Skin epidermis (tissue), 12 donors: ENCODE measurements at regions not wholly inside any gene's neighbourhood (a gene's known extent, or its start where the extent isn't known, plus 50 kb on each side); places are given as distances from the start of the nearest gene placed in this dataset.
A peak's percentile ranks its signal among the peaks of the same experiment; 100 is the strongest.
"Not testable (repeated sequence)": the region's sequence is repeated elsewhere in the genome, so short reads cannot be mapped to it uniquely, and the experiment has no call there.

ENCODE experiments used
- H3K27ac ChIP-seq, 21 experiments: fragments of 200-600 bp; sonication (generic) in 11 of 21; one replicate each; pipeline ENCODE4 v1.5.0; 2020; ENCODE audit warnings: mild to moderate bottlenecking in 3 of 21, inconsistent platforms in 2 of 21, moderate library complexity in 2 of 21
- H3K4me3 ChIP-seq, 7 experiments: fragments of 200-600 bp; sonication (generic) in 2 of 7; one replicate each; pipeline ENCODE4 v1.5.0; 2020; ENCODE audit warnings: inconsistent platforms in 2 of 7, mild to moderate bottlenecking in 2 of 7, moderate library complexity in 1 of 7

DNA sequence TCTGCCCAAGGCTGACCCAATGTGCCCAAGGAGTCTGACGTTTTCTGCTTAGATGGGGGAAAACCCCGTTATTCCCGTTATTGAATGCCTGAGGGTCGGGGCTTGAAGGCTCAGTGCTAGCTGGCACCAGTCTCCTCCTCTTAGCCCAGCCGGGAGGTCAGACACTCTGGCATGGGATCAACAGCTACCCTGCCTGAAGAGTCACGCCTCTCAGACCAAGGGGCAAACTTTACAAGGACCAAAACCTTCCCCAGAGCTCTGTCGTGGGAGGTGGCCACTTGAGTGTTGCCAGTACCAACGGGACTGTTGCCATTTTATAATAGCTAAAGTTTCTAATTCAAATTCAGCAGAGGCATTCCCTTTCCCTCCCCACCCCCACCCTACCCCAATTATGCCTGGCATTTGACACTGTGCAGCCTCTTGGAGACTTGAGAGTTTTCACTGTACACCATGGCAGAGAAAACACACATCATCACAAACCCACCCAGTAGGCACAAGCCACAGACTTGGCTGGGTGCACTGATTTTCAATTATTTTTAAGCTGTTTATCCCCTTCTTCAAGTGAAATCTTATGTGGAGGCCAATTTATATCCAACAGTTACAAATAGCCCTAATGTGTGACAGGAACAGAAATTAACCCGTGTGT is 137.5 kb upstream of the SYT13 start:
- Histone ChIP-seq H3K4me3 (no peak overlapping the region), H3K27ac (no peak overlapping the region)

DNA sequence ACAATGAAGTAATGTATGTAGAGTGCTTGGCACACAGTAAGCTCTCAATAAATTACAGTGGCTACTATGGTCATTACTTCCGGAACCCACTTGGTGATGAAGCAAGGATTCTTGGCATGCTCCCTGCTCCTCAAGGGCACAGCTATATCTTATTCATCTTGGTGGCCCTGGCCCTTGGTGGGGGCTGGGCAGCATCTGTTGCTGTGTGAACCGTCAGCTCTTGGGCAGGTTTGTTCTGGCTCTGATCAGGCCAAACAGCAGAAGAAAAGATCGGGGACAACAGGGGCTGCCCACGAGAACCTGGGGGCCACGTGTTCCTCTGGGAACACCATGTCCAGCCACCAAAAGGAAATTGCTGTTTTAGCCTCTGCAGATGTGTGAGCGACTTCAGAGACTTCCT is 136.9 kb upstream of the SYT13 start:
- Histone ChIP-seq H3K27ac (no peak overlapping the region), H3K4me3 (no peak overlapping the region)

DNA sequence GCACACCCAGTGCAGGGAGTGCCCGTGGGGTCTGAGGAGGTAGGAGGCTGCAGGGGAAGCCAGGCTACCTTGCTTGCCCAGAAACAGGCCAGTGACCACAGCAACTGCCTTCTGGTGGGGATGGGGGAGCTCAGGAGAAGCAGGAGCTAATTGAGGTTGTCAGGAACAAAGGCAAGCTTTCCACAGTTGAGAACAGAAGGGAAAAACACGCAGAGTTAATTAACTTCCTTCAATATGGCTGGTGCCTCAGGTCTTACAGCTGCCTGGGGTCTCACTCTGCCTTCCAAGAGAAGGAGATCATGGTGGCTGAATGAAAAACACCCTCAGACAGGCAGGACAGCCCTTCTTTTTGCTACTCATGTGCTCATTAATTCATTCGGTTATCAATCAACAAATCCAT is 127.9 kb upstream of the SYT13 start:
- Histone ChIP-seq H3K27ac (no peak overlapping the region), H3K4me3 (no peak overlapping the region)

DNA sequence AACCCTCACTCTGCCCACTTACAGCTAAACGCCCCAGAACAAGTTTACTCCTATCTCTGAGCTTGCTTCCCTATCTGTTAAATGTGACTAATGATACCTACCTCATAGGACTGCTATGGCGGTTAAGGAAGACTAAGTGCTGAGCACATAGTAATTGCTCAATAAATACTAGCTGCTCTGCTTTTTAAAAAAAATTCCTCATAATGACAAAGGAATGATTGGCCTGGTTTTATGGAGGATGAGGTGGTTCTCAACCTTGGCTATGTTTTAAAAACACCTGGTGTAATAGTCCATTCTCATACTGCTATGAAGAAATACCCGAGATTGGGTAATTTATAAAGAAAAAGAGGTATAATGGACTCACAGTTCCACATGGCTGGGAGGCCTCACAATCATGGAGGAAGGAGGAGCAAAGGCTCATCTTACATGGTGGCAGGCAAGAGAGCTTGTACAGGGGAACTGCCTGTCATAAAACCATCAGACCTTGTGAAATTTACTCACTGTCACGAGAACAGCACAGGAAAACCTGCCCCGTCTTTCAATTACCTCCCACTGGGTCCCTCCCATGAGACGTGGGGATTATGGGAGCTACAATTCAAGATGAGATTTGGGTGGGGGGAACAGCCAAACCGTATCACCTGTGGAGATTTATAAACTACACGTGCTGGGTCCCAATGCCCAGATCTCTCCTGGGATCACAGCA is 127.2 kb upstream of the SYT13 start:
- H3K4me3 ChIP-seq, result no peak overlapping the region
- no peak overlapping the region for H3K27ac ChIP-seq

DNA sequence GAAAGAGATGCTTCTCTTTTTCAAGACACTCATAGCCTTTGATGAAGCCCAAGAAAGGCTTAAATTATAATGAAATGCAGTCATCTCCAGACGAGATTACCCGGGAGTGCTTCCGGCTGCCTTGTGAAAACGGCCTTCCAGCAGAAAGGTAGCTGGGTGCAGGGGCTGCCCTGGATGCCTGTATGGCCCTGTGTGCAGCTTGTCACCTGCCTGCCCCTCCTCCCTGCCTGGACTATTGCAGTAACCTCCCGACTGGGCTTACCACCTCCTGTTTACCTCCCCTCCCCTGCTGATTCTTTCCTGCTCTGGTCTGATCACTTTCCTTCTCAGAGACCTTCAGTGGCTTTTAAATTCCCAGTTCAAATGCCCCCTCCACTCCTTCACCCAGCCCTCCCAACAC is 126.4 kb upstream of the SYT13 start:
- Histone ChIP-seq H3K27ac (no peak overlapping the region), H3K4me3 (no peak overlapping the region)

DNA sequence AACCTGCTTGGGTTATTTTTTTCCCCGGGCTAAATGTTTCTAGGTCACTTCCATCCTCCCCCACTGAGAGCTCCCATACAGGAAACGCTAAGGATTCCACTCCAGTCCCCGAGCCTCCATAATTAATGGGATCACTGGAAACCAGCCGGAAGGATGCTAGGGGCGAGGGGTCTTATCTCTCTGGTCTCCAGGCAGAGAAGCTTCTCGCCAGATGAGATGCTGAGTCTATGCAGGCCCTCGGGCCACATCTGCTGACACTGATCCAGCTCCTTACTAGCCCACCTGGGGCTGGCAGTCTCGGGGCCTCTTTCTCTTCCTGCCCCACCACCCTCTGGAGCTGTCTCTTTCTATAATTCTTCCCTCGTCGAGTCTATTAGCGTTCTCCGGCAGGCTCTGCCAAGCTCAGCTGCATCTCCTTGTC is 125.9 kb upstream of the SYT13 start:
- Histone ChIP-seq H3K4me3 (no peak overlapping the region), H3K27ac (no peak overlapping the region)

DNA sequence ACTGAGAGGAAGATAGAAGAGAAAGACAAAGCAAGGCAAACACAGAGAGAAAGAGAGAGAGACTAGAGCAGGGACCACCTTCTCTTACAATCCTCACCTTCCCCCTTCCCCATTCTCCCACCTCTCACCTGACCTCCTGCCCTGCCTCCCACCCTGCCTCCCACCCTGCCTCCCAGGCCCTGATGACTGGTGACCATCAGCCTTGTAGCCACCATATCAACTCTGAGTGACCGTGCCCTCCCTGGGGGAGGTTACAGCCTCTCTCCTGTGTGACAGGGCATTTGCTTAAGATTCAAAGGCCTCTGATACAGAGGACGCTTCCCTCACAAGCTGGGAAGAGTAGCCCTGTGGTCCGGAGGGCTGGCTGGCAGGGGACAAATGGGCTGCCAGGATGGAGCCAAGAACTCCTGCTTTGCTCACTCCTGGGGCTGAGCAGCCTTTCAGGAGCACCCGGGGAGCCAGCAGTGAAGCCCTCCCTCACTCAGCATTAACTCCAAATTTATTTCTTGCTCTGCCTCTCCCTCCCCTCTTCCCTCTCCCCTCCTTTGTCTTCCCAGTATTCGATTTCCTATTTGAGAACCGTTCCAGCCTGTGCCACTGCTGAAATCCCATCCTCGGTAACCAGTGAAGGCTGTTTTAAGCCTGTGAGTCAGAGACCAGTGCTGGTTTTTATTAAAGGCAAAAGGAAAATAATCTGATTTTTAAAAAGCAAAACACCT is 125.2 kb upstream of the SYT13 start:
- Histone ChIP-seq H3K27ac (peak overlapping the region in 2 of 21 experiments; percentile 36 to 42), H3K4me3 (no peak overlapping the region)

DNA sequence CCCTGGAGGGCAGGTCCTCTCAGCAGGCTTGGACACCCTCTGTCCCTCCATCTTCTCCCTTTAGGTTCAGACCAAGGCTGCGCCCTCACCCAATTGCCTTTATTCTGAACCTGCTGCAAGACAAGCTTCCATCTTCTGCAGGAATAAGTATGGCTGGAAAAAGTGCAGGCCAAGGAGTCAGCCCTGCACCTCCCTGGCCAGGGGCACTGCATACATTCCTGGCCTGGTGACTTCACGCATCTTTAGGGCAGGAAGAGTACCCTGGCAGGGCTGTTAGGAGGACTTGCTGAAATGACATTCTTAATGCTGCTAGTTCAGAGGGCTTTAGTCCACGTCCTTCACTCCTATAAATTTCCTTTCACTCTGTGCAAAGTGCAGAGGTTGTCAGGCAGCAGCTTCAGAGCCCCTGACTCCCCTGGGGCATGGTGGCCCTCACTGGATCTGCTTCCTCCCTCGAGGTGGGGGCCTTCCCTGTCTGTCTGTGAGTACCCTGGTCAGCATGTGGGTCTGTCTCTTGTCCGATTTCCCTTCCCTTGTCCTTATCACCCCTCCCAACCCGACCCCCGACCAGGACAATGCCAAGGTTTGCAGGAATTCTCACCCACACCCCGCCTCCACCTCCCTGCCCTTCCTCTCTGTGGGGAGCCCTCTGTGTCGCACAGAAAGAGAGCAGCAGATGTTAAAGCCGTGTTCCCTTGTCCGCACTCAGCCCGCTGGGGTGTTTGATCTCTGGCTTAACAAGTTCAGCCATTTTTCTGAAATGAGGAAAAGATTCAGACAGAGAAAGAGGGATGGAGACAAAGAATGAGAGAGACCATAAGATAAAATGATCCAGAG is 124.5 kb upstream of the SYT13 start:
- no peak overlapping the region for H3K27ac ChIP-seq
- no peak overlapping the region for H3K4me3 ChIP-seq

DNA sequence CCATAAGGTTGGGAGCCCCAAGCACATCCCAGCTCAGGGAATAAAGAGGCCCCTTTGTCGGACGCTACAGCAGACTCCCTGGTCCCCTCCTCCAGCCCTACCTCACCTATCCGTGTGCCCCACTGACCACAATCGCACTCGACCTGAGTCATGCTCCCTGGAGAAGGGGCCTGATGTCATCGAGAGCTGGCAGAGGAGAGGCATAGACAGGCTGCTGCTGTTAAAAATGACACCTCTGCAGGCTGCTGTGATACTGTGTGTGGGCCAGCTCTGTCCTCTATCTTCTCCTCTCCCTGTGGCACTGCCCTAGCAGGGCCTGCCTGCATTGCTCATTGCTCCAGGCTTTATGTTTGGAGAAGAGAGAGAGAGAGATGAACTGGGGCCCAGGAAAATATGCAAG is 123.4 kb upstream of the SYT13 start:
- no peak overlapping the region for H3K27ac ChIP-seq
- no peak overlapping the region for H3K4me3 ChIP-seq

DNA sequence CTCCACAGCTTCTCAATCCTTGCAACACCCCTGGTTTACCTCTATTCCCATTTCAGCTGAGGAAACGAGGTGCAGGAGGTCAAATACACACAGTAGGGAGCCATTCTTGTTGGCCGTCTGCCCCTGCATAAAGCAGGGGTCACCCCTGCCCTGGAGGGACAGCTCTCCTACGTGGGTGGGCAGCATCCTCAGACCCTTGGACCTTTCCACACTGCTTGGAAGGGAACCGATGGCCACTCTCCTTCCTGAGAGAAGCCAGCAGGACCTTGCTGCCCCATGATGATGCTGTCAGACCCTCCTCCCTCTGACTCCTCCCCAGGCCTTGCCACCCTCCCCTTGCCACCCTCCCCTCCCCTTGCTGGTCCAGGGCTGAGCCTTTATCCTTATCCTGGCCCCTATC is 121.1 kb upstream of the SYT13 start:
- H3K4me3 ChIP-seq, result no peak overlapping the region

DNA sequence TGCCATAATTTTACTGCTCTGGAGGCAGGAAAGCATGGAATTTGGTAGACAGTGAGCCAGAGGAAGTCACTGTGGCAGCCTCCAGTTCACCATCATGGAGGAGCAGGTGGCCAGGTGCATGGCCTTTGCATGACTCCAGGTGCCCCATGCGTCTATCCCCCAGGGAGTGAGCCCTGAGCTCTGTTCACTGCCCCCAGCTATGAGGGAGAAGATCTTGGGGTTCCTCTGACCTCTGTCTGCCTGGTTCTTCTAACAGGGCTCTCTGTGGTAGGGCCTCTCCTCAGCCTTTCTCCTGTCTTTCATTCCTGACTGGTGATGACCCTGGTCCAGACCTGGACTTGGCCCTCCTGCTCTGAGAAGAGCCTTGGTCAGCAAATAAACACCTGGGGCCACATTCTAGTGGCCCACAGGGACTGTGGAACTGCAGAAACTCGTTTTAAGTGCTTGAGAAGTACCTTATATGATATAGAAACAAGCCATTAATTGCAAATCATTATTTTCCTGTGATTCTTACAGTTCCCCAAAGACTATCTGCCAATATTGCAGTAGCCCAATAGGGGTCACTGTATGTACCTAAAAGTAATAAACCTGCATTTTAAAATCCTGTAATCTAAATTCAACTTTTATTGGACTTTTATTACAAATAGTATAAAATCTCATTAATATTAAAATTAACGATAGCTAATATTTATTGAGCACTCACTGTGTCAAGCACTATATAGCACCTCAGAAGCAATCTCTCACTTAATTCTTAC is 120.0 kb upstream of the SYT13 start:
- Histone ChIP-seq H3K4me3 (no peak overlapping the region), H3K27ac (no peak overlapping the region)

More for the DNA sequence above, 121.1 kb upstream of the SYT13 start:
- H3K27ac ChIP-seq, result no peak overlapping the region

DNA sequence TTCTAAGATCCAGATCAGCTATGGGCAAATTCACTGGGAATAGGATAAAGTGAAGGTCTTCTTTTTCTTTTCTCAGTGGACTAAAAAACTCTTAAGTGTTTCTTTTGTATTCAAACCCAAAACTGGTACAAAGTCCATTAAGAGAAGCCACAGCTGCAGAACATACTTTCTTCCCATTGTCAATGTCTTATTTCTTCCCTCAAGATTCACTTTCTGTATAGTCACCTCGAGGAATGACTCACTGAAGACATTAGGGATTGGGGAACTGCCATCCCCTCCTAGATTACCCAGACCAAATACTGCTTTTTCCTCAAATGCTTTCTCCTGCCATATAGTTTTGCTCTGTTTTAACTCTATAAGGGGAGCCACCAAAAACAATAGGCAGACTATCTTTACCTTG is 117.4 kb upstream of the SYT13 start:
- H3K27ac ChIP-seq, H3K4me3 ChIP-seq: not testable (repeated sequence)

DNA sequence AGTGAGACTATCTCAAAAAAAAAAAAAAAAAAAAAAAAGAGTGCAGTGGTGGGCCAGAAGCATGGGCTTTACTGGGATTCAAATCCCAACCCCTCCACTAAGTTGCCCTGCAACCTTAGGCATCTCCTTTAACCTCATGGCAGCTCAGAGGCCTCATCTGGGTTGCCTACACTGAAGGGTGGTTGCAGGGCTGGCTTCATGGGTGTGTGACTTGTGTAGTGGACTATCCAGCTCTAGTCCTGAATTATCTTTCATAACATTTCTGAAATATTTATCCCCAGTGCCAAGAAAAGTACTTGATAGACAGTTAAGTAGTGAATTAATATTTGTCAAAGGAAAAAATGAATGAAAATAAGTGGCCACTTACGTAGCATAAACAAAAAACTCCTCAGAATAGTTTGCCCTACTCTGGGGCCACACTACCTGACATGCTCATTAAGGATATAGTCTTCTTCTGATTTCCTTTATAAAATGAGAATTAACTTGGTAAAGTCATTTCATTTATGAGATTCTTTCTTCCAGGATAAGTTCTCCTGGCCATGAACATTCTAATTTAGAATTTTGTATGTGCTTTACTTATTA is 116.0 kb upstream of the SYT13 start:
- no peak overlapping the region for H3K27ac ChIP-seq

DNA sequence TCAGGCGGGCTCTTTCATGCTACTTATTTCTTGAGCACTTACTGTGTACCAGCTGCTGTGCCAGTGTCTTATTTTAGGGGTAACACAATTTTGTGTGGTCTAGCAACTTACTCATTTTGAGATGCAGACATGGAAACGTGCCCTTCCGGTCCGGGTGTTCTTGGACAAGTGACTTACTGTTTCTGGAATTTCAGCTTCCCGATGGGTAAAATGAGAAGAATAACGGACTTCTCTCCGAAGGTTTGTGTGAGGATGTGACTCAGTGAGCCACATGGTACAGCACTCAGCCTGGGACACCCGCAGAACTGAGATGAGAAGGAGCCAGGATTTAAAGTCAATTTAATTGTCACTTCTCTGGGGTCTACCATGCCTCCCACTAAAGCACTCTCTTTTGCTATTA is 114.5 kb upstream of the SYT13 start:
- H3K27ac ChIP-seq, result no peak overlapping the region
- H3K4me3 ChIP-seq, result no peak overlapping the region

More for the DNA sequence above, 116.0 kb upstream of the SYT13 start:
- no peak overlapping the region for H3K4me3 ChIP-seq

DNA sequence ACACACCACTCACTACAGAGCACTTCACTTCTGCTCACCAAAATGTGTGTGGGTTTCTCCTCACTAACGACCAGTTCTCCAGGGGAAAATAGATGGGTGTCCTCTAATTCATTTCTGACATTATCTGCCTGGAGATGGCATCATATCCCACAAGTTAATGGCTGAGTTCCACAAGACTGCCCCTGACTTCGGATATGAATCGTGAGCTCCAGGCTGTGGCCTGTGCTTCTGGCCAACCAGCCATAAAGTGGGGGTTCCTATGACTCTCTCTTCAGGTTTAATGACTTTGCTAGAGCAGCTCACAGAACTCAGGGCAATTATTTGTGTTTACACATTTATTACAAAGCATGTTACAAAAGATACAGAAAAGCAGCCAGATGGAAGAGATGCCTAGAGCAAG is 113.0 kb upstream of the SYT13 start:
- no peak overlapping the region for H3K27ac ChIP-seq
- H3K4me3 ChIP-seq, result no peak overlapping the region

DNA sequence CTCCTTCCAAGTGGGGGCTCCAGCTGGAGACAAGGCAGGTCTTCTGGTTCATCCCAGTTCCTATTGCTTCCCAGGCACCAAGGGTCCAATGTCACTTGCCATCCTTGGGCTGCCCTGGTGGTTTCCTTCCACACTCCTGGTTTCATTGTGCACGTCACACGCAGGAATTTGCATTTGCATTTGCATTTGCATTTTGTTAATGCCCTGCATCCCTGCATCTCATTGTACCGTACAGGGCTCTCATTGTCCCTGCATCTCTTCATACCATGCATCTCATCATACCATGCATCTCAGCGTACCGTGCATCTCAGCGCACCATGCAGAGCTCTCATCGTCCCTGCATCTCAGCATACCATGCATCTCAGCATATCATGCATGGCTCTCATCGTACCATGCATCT is 112.2 kb upstream of the SYT13 start:
- Histone ChIP-seq H3K27ac (no peak overlapping the region), H3K4me3 (no peak overlapping the region)

DNA sequence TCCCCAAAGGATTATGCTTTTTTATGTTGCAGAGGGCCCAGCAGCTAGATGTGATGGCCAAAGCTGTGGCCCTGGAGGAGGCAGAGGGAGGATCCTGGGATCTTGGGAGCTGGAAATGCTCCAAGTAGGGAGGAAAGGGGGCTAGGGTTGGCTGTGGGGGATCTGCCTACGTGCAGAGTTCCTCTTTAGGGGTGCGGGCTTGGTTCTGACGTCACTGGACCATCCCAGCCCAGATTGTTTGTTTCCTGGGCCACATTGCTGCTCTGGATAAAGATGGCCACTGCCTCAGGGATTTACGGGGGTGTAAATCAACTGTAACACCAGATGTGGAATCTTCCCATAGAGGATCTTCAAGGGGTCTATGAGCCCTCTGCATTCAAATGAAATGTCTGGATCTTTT is 110.3 kb upstream of the SYT13 start:
- H3K27ac ChIP-seq, result no peak overlapping the region

DNA sequence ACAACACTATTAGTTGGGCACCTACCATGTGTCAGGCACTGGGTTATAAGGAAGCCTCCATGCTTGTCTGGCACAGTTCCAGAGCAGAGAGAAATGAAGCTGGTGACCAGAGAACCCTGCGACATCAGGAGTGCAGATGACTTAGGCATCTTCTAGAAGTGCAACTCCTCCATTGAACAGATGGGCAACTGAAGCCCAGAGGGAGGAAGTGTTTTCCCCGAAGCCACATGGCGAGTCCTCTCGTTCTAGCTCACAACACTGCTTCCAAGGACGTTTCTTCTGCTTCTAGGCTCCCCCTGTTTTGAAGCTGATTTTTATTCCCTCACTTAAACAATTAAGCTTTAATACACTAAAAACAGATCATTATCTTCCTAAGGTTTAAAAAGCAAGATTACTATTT is 109.8 kb upstream of the SYT13 start:
- Histone ChIP-seq H3K27ac (no peak overlapping the region), H3K4me3 (no peak overlapping the region)

More for the DNA sequence above, 110.3 kb upstream of the SYT13 start:
- H3K4me3 ChIP-seq, result no peak overlapping the region

DNA sequence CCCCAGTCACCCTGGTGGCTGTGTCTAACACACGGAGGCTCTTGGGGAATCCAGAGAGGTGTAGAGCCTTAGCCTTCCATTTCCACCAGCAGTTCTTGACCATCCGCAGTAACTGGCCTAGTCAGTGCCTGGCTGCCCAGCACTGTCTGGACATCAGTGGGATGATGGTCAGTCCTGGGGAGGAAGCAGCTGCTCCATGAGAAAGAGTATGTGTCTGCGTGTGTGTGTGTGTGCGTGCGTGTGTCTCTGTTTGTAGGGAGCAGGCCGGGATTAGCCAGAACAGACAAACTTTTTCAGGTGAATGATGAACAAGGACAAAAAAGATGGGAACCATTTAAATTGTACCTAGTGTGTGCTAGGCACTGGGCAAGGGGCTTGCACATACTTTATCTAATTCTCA is 109.3 kb upstream of the SYT13 start:
- H3K27ac ChIP-seq, result no peak overlapping the region
- no peak overlapping the region for H3K4me3 ChIP-seq
